Ishikawa (cell line): ENCODE measurements at regions not wholly inside any gene's neighbourhood (a gene's known extent, or its start where the extent isn't known, plus 50 kb on each side); places are given as distances from the start of the nearest gene placed in this dataset.

Source experiments
- CEBPB ChIP-seq: IDR thresholded peaks from 2 replicates; pipeline ENCODE4 v1.6.1; 2012
- CREB1 ChIP-seq: IDR thresholded peaks from 2 replicates; pipeline ENCODE4 v1.6.1; 2012; ENCODE audit warnings: low read depth
- EGR1 ChIP-seq: IDR thresholded peaks from 2 replicates; pipeline ENCODE4 v1.6.1; 2012
- EP300 ChIP-seq: IDR thresholded peaks from 2 replicates; pipeline ENCODE4 v1.6.1; 2012; ENCODE audit warnings: borderline replicate concordance
- FOXM1 ChIP-seq: IDR thresholded peaks from 2 replicates; pipeline ENCODE4 v1.6.1; 2012; ENCODE audit warnings: low read depth, borderline replicate concordance
- NFIC ChIP-seq: IDR thresholded peaks from 2 replicates; pipeline ENCODE4 v1.6.1; 2012
- RAD21 ChIP-seq: IDR thresholded peaks from 2 replicates; pipeline ENCODE4 v1.6.1; 2012; ENCODE audit warnings: low read depth
- TAF1 ChIP-seq: IDR thresholded peaks from 2 replicates; pipeline ENCODE4 v1.6.1; 2012; ENCODE audit warnings: low read depth, mild to moderate bottlenecking
- TCF12 ChIP-seq: IDR thresholded peaks from 2 replicates; pipeline ENCODE4 v1.6.1; 2012; ENCODE audit warnings: low read depth
- TEAD4 ChIP-seq: IDR thresholded peaks from 2 replicates; pipeline ENCODE4 v1.6.1; 2012
- YY1 ChIP-seq: IDR thresholded peaks from 2 replicates; pipeline ENCODE4 v1.6.1; 2012; ENCODE audit warnings: low read depth
- ZBTB7A ChIP-seq: IDR thresholded peaks from 2 replicates; pipeline ENCODE4 v1.6.1; 2012; ENCODE audit warnings: low read depth
- TF ChIP-seq, protein P1 (sequence below): IDR thresholded peaks from 2 replicates; pipeline ENCODE4 v1.6.1; 2012
- TF ChIP-seq, protein P2 (sequence below): IDR thresholded peaks from 2 replicates; pipeline ENCODE4 v1.6.1; 2012
- TF ChIP-seq, protein P3 (sequence below): IDR thresholded peaks from 2 replicates; pipeline ENCODE4 v1.6.1; 2012; ENCODE audit warnings: low read depth, mild to moderate bottlenecking

DNA sequence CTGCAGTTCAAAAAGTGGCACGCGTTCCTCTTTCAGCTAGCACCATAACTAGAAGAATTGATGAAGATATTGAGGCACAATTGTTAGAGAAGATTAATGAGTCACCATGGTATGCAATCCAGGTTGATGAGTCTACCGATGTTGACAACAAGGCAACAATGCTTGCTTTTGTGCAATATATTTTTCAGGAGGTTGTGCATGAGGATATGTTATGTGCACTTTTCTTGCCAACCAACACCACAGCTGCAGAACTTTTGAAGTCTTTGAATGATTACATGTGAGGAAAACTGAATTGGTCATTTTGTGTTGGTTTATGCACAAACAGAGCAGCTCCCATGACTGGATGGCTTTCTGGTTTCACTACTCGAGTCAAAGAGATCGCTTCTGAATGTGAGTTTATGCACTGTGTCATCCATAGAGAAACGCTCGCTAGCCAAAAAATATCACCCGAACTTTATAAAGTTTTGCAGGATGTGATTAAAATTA, 129.3 kb upstream of the SLC24A3 start:
- TF ChIP-seq FOXM1 = no peak
- TF ChIP-seq, protein P1, sequence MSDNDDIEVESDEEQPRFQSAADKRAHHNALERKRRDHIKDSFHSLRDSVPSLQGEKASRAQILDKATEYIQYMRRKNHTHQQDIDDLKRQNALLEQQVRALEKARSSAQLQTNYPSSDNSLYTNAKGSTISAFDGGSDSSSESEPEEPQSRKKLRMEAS = no peak
- TF ChIP-seq, protein P2, sequence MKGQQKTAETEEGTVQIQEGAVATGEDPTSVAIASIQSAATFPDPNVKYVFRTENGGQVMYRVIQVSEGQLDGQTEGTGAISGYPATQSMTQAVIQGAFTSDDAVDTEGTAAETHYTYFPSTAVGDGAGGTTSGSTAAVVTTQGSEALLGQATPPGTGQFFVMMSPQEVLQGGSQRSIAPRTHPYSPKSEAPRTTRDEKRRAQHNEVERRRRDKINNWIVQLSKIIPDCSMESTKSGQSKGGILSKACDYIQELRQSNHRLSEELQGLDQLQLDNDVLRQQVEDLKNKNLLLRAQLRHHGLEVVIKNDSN = no peak
- no peak for TF ChIP-seq NFIC
- no peak for TF ChIP-seq YY1
- TF ChIP-seq ZBTB7A = no peak
- no peak for TF ChIP-seq TEAD4
- no peak for TF ChIP-seq CEBPB
- TF ChIP-seq, protein P3, sequence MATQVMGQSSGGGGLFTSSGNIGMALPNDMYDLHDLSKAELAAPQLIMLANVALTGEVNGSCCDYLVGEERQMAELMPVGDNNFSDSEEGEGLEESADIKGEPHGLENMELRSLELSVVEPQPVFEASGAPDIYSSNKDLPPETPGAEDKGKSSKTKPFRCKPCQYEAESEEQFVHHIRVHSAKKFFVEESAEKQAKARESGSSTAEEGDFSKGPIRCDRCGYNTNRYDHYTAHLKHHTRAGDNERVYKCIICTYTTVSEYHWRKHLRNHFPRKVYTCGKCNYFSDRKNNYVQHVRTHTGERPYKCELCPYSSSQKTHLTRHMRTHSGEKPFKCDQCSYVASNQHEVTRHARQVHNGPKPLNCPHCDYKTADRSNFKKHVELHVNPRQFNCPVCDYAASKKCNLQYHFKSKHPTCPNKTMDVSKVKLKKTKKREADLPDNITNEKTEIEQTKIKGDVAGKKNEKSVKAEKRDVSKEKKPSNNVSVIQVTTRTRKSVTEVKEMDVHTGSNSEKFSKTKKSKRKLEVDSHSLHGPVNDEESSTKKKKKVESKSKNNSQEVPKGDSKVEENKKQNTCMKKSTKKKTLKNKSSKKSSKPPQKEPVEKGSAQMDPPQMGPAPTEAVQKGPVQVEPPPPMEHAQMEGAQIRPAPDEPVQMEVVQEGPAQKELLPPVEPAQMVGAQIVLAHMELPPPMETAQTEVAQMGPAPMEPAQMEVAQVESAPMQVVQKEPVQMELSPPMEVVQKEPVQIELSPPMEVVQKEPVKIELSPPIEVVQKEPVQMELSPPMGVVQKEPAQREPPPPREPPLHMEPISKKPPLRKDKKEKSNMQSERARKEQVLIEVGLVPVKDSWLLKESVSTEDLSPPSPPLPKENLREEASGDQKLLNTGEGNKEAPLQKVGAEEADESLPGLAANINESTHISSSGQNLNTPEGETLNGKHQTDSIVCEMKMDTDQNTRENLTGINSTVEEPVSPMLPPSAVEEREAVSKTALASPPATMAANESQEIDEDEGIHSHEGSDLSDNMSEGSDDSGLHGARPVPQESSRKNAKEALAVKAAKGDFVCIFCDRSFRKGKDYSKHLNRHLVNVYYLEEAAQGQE = no peak
- TF ChIP-seq TCF12 = no peak
- TF ChIP-seq TAF1 = no peak
- no peak for TF ChIP-seq EGR1
- no peak for TF ChIP-seq EP300
- no peak for TF ChIP-seq RAD21
- TF ChIP-seq CREB1 = no peak

DNA sequence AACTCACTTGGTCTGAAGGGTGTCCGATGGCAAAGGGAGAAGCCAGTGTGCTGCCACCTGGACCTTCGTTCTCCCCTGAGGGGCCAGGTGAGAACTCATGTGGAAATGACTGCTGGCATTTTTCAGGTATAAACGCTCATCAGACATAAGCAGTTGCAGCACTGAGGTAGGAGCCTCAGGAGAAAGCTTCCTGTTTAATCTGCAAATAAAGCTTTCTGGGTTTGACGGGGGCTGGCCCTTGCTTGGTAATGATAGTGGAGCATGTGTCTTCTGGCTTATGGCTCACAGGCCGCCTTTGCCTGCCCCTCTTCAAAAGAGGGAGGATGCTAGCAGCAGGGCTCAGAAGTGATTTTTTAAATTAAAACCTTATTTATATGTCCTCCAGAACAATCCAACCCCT, 122.1 kb upstream of the SLC24A3 start:
- TF ChIP-seq CEBPB (no peak), EGR1 (no peak), CREB1 (no peak), NFIC (no peak), ZBTB7A (no peak)
- TF ChIP-seq, protein P1 = no peak
- TF ChIP-seq, protein P2 = no peak

DNA sequence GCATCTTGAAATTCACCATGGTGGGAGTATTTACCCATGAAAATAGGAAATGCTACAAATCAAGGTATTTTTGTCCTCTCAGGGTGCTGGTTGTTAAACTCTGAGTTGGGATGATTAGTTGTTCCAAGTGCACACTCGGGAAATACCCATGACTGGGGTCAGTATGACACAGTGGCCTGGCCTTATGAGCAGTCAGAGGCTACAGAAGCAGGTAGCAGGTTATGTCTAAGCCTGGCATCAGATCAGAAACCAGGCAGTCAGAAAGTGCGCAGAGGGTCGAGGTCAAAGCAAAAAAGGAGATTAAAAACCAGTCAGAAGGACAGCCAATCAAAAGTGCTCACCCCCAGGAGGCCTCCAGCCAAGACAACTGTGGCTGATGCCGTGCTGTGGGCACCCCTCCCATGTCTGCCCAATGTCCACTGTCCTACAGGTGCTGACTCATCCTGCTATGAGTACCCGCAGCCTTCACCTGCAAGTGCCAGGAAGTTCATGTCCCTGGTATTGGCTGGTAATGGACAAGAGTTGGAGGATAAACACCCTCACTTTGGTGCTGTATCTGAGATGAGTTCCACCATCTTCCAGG, 117.4 kb upstream of the SLC24A3 start:
- TF ChIP-seq ZBTB7A = no peak
- TF ChIP-seq TEAD4 = no peak
- TF ChIP-seq TCF12 = no peak
- TF ChIP-seq, protein P2 = no peak
- no peak for TF ChIP-seq EP300
- TF ChIP-seq CEBPB = no peak
- TF ChIP-seq CREB1 = no peak
- no peak for TF ChIP-seq TAF1

DNA sequence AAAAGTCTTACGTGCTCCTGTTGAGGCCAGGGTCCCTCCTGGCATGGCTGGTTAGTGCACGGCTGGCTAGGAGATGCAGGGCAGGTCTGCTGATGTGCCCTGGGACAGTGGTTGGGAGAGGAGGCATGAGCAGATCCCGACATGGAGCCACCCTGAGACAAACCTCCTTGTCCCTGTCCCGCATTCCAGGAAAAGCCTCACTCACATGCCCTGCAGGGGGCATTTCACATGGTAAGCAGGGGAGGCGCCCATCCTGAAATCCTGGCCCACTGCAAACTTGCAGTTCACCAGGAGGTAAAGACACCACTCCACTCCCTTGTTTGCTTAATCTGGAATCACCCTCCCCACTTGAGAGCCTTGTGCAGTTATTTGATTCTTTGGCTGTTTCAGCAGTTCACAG, 116.7 kb upstream of the SLC24A3 start:
- TF ChIP-seq NFIC = no peak
- no peak for TF ChIP-seq EGR1
- TF ChIP-seq TEAD4 = no peak
- TF ChIP-seq CREB1 = no peak
- TF ChIP-seq FOXM1 = no peak
- no peak for TF ChIP-seq ZBTB7A
- no peak for TF ChIP-seq TCF12
- TF ChIP-seq, protein P2 = no peak
- TF ChIP-seq, protein P1 = no peak
- TF ChIP-seq RAD21 = no peak
- no peak for TF ChIP-seq EP300
- TF ChIP-seq TAF1 = no peak
- TF ChIP-seq, protein P3 = no peak
- TF ChIP-seq YY1 = no peak
- no peak for TF ChIP-seq CEBPB

DNA sequence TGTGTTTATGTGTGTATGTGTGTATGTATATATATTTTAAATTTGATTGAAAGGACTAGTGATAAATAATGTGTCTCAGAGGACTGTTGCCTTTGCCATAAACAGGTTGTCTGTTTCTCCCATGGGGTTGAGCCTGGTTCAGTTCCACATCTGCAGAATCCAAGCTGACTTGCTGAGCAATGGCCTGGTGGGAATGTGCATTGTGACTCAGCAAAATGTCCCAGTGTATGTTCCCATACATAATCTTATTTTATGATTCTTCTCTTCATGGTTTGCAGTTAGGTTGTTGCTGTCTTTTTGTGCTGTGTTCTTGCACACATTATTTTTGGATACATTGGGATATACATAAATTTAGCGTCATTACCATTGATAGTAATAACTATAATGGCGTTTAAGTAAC, 115.6 kb upstream of the SLC24A3 start:
- no peak for TF ChIP-seq ZBTB7A
- TF ChIP-seq FOXM1 = no peak
- no peak for TF ChIP-seq EGR1
- TF ChIP-seq, protein P1 = no peak
- TF ChIP-seq, protein P3 = no peak
- TF ChIP-seq TEAD4 = no peak
- TF ChIP-seq TAF1 = no peak
- TF ChIP-seq, protein P2 = no peak
- TF ChIP-seq NFIC = no peak
- TF ChIP-seq CEBPB = no peak
- no peak for TF ChIP-seq TCF12
- TF ChIP-seq YY1 = no peak
- TF ChIP-seq RAD21 = no peak
- no peak for TF ChIP-seq CREB1
